ENCODE measurements at regions not wholly inside any gene's neighbourhood (a gene's known extent, or its start where the extent isn't known, plus 50 kb on each side); places are given as distances from the start of the nearest gene placed in this dataset.

- no peak for ATAC-seq (ENCODE audit: low read depth)
- no peak overlapping the region for H2AFZ ChIP-seq (replicated peaks; ENCODE audit: low read length, poor library complexity)
- POLR2A ChIA-PET (ENCODE audit: unreplicated experiment), result no interaction called here
These were observed 946.3 kb upstream of the MIR17HG start for GRCh38 chr13:90401150-90401549.

More at GRCh38 chr13:90401150-90401549, 946.3 kb upstream of the MIR17HG start:
- Histone ChIP-seq H3K4me3 (ENCODE audit: insufficient read depth, low read depth, low read length) (no peak overlapping the region), H3K27me3 (ENCODE audit: control insufficient read depth, insufficient read depth, low read length) (no peaks in the 10 kb centered on the region), H4K8ac (ENCODE audit: low read depth in 2 of 2, low read length in 2 of 2) (no peak overlapping the region), H3K14ac (replicated peaks; ENCODE audit: low read depth, low read length) (no peak overlapping the region), H3K4me2 (ENCODE audit: low read depth, low read length) (no peak overlapping the region), H4K20me1 (ENCODE audit: insufficient read depth, low read length) (no peaks in the 10 kb centered on the region), H3K9ac (ENCODE audit: low read depth, low read length) (no peak overlapping the region), H3K9me3 (ENCODE audit: control insufficient read depth, insufficient read depth, low read length) (no peaks in the 10 kb centered on the region; the same call in 1 of the 2 replicates), H4K5ac (ENCODE audit: low read depth, low read length) (no peak overlapping the region), H2BK20ac (ENCODE audit: low read depth, low read length) (no peak overlapping the region), H2BK15ac (ENCODE audit: low read depth, low read length) (no peak overlapping the region), H2AK9ac (replicated peaks; ENCODE audit: low read depth, low read length, poor library complexity) (no peak overlapping the region), H3K4me1 (ENCODE audit: control insufficient read depth, insufficient read depth, low read length) (no peaks in the 10 kb centered on the region), H4K91ac (ENCODE audit: insufficient read depth, low read depth, low read length) (no peak overlapping the region), H2AK5ac (ENCODE audit: low read depth, low read length) (no peak overlapping the region), H3K23ac (ENCODE audit: low read depth, low read length) (no peak overlapping the region), H3K56ac (ENCODE audit: extremely low read depth, insufficient read depth, low read length) (no peak overlapping the region), H2BK120ac (ENCODE audit: low read depth, low read length) (no peak overlapping the region), H3K4ac (ENCODE audit: low read depth, low read length) (no peak overlapping the region), H3K27ac (ENCODE audit: insufficient read depth, low read length) (no peak overlapping the region), H3K18ac (ENCODE audit: low read depth, low read length) (no peak overlapping the region), H3K79me1 (ENCODE audit: low read depth in 1 of 2, low read length in 2 of 2) (no peaks in the 10 kb centered on the region), H3K36me3 (ENCODE audit: control insufficient read depth, insufficient read depth, low read length) (no peaks in the 10 kb centered on the region), H3K9me1 (ENCODE audit: insufficient read depth, low read length) (no peaks in the 10 kb centered on the region), H2BK5ac (ENCODE audit: low read depth, low read length, poor library complexity, severe bottlenecking) (no peak overlapping the region)
- intact Hi-C loops (cut with micrococcal nuclease) (no loop called here), in situ Hi-C loops (cut with MboI; ENCODE audit: low sequenced_read_pairs) (no loop called here), dilution Hi-C loops (cut with HindIII; ENCODE audit: low sequenced_read_pairs, unreplicated experiment) (no loop called here)
- no peak for TF ChIP-seq MAFK (IDR thresholded peaks at IDR 0.05; ENCODE audit: low read depth, low read length)
- no peak for TF ChIP-seq RCOR1 (IDR thresholded peaks at IDR 0.05; ENCODE audit: insufficient replicate concordance, low read length)
- CTCF ChIA-PET, result no interaction called here
- no TSS peak for BruUV-seq (replicated peaks)
- DNase-seq, result no peak

All from IMR-90 (cell line).